T-helper 2 cell treated with Interferon-gamma antibody and Interleukin-4, amounts not matched to agents 5 μg/mL and 100 μg/mL, for 36 hours (primary cell): ENCODE measurements at regions not wholly inside any gene's neighbourhood (a gene's known extent, or its start where the extent isn't known, plus 50 kb on each side); places are given as distances from the start of the nearest gene placed in this dataset.

Experiments
- DNase-seq: peaks from one replicate; pipeline ENCODE4 v3.0.0; 2021; ENCODE audit warnings: low spot score
- H3K27ac Mint-ChIP-seq: one replicate; pipeline ENCODE4 v1.8.0; 2021; ENCODE audit warnings: mild to moderate bottlenecking, mixed read lengths
- H3K27me3 Mint-ChIP-seq: one replicate; pipeline ENCODE4 v1.8.0; 2021; ENCODE audit warnings: low read depth, mixed read lengths
- H3K36me3 Mint-ChIP-seq: one replicate; pipeline ENCODE4 v1.8.0; 2021; ENCODE audit warnings: low read depth, mixed read lengths
- H3K4me1 Mint-ChIP-seq: one replicate; pipeline ENCODE4 v1.8.0; 2021; ENCODE audit warnings: low read depth, mixed read lengths
- H3K4me3 Mint-ChIP-seq: one replicate; pipeline ENCODE4 v1.8.0; 2022; ENCODE audit warnings: mild to moderate bottlenecking, moderate library complexity, mixed read lengths
- H3K9me3 Mint-ChIP-seq: one replicate; pipeline ENCODE4 v1.8.0; 2021; ENCODE audit warnings: mixed read lengths

DNA sequence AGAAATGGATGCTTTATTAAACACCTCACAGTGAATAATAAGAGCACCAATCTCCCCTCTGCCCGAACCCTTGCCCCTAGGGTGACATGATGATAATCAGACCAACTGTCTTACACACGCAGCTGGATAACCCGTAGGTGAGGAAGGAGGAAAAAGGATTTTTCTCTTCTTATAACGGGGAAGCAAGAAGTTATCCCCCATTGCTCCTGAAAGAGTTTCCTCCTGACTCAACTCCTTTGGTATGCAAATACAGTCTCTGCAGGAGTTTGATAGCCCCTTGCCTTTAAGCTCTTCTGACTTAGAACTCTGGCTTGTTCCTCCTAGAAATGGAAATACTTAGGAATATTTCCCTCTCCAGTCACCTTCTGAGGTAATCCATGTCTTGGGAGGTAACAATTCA is 455.8 kb downstream of the TMEM135 start:
- Mint-ChIP-seq H3K4me1 (no peaks in the 10 kb centered on the region), H3K4me3 (no peak overlapping the region), H3K27me3 (no peaks in the 10 kb centered on the region), H3K9me3 (no peaks in the 10 kb centered on the region), H3K36me3 (no peaks in the 10 kb centered on the region), H3K27ac (no peak overlapping the region)
- no peak for DNase-seq

DNA sequence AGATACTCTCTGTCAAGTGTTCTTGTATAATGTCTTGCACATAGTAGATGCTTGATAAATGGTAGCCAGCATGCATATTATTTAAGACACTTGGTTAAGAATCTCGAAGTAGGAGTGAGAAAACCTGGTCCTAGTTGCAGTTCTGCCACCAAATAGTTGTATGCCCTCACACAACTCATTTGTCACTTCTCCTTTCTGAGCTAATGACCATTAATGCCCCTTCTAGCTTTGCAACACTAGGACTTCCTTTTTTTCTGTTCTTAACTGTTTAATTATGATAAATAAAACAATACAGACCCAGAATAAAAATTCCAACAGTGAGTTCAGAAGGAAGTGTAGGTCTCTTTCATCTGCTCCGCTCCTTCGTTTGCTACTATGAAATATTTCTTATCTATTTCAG is 453.6 kb downstream of the TMEM135 start:
- no peaks in the 10 kb centered on the region for H3K4me1 Mint-ChIP-seq
- no peak for DNase-seq
- no peak overlapping the region for H3K4me3 Mint-ChIP-seq
- no peaks in the 10 kb centered on the region for H3K27me3 Mint-ChIP-seq
- H3K9me3 Mint-ChIP-seq, result no peaks in the 10 kb centered on the region
- H3K27ac Mint-ChIP-seq, result no peak overlapping the region
- no peaks in the 10 kb centered on the region for H3K36me3 Mint-ChIP-seq

DNA sequence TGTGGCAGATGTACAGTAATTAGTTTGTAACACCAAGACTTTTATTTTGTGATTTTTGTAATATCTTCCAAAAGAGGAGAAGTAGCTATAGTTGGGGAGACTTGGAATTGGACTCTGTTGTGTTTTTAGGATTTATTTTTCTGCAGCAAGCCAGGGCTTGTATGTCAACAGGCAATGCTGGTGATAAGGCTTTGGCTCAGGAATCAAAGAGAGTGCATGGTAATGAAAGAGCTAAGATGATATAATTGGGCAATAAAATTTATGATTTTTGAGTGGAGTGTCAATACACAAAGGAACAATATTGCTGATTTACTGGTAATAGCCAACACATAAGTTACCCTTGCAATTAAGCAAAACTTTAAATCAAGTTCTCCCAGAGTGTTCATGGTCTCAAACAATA is 452.9 kb downstream of the TMEM135 start:
- Mint-ChIP-seq H3K9me3 (no peaks in the 10 kb centered on the region), H3K27me3 (no peaks in the 10 kb centered on the region), H3K36me3 (no peaks in the 10 kb centered on the region), H3K4me1 (no peaks in the 10 kb centered on the region), H3K27ac (no peak overlapping the region), H3K4me3 (no peak overlapping the region)
- DNase-seq, result no peak

DNA sequence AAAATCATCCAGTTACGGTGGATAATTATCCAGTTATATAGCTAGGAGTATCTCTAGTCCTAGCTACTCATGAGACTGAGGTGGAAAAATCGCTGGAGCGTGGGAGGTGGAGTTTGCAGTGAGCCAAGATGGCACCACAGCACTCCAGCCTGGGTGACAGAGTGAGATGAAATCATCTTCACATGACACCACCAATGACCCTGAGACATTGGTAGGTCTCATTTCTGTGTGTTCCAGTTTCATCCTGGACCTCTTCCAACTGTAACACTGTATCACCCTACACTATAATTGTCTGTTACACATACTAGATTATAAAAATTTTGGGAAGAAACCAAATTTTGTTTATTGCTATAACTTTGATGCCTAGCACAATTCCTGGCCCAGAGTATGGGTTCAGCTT is 446.8 kb downstream of the TMEM135 start:
- no peak for DNase-seq
- Mint-ChIP-seq H3K36me3 (no peaks in the 10 kb centered on the region), H3K27me3 (no peaks in the 10 kb centered on the region), H3K4me1 (no peaks in the 10 kb centered on the region), H3K4me3 (no peak overlapping the region), H3K9me3 (no peaks in the 10 kb centered on the region), H3K27ac (no peak overlapping the region)

DNA sequence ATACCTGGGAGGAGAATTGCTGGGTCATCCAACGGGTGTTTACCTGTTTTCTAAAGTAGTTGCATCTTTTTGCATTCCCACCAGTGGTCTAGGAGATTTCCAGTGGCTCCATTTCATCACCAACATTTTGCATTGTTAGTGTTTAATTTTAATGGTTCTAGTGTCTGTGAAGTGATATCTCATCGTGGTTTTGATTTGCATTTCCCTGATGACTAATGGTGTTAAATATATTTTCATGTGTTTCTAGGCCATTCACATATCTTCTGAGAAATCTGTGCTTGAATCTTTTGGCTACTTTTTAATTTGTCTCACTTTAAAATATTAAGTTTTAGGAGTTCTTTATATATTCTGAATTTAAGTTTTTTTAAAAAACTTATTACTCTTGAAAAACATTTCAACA is 439.6 kb downstream of the TMEM135 start:
- Mint-ChIP-seq H3K4me3 (no peak overlapping the region), H3K27ac (no peak overlapping the region), H3K4me1 (no peaks in the 10 kb centered on the region), H3K36me3 (no peaks in the 10 kb centered on the region), H3K9me3 (no peaks in the 10 kb centered on the region), H3K27me3 (no peaks in the 10 kb centered on the region)
- no peak for DNase-seq

DNA sequence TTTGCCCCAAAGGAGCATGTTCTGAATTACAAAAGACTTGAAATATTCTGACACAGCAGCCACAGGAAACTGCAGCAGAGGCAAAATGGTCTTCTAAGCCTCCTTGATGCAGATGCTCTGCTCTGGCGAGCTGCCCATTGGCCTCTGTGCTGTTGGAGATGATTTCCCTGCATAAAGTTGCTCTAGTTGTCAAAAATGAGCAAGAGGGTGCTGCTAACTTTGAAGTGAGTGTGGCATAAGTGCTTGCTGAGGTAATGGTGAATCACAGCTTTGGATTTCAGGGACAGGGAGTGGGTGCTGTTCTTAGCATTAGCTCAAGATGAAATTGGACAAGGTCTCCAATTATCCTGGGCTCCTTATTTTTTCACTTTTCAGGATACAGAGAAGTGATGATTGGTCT is 435.4 kb downstream of the TMEM135 start:
- Mint-ChIP-seq H3K27me3 (no peaks in the 10 kb centered on the region), H3K9me3 (no peaks in the 10 kb centered on the region), H3K4me3 (no peak overlapping the region), H3K27ac (no peak overlapping the region), H3K36me3 (no peaks in the 10 kb centered on the region), H3K4me1 (no peaks in the 10 kb centered on the region)
- no peak for DNase-seq

DNA sequence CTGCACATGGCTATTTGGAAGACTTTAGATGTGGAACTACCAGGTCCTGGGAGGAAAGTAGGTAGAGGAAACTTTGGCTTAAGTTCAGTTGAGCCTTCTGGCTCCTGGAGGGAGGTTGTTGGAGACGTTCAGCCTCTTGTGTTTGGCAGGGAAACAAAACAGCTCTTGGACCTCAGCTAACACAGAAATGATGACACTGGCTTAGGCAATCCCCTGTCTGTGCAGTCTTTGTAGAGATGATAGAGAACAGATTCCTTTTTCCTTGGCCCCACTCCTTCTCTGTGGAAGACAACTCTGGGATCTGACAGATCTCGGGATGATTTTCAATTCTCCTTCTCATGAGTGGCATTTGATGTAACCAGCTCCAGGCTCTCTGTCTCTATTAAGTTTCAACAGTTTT is 428.5 kb downstream of the TMEM135 start:
- H3K4me1 Mint-ChIP-seq, result no peaks in the 10 kb centered on the region
- no peaks in the 10 kb centered on the region for H3K9me3 Mint-ChIP-seq
- H3K27ac Mint-ChIP-seq, result no peak overlapping the region
- H3K4me3 Mint-ChIP-seq, result no peak overlapping the region
- no peaks in the 10 kb centered on the region for H3K36me3 Mint-ChIP-seq
- DNase-seq, result no peak
- H3K27me3 Mint-ChIP-seq, result no peaks in the 10 kb centered on the region

DNA sequence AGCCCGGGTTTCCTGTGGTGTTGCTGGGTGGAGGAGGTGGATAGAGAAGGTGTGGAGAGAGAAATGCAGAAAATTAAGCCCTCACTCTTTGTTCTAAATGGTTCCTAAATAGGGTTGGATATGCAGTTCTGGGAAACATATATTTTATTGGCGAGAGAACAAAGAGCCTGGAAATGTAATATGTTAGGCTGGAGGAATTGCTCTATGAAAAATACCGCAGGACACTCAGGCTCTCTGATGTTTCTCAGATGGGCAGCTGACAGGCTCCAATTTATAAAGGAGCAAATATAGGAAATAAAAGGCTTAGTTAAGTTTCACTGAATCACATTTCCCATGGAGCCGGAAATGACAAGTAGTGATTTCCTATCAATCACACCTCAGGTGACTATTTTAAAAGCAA is 428.0 kb downstream of the TMEM135 start:
- H3K36me3 Mint-ChIP-seq, result no peaks in the 10 kb centered on the region
- H3K4me3 Mint-ChIP-seq, result no peak overlapping the region
- H3K9me3 Mint-ChIP-seq, result no peaks in the 10 kb centered on the region
- H3K4me1 Mint-ChIP-seq, result no peaks in the 10 kb centered on the region
- DNase-seq, result no peak
- H3K27me3 Mint-ChIP-seq, result no peaks in the 10 kb centered on the region
- no peak overlapping the region for H3K27ac Mint-ChIP-seq

DNA sequence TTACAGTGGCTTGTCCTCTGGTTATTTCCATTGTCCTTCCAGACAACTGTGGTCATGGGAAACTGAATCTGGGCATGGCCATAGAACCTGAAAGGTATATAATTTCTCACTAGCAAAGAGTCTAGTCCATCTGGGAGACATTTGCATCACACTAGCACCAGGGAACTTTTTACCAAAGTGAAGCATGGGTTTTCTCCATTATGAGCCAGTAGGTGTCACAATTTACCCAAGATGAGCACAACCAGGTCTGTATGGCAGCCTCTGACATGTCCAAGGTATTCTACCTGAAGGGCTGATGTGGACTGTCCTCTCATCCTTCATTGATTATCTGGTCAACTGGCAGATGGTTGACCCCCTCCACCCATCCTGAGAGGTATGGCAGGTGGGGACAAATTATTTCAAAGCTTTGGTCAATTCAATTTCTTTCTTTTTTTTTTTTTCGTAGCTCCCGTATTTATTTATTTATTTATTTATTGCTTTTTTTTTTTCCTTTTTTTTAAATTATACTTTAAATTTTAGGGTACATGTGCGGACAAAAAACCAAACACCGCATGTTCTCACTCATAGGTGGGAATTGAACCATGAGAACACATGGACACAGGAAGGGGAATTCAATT is 425.9 kb downstream of the TMEM135 start:
- H3K27me3 Mint-ChIP-seq, result no peaks in the 10 kb centered on the region
- H3K27ac Mint-ChIP-seq, result no peak overlapping the region
- H3K36me3 Mint-ChIP-seq, result no peaks in the 10 kb centered on the region
- no peak overlapping the region for H3K4me3 Mint-ChIP-seq
- no peak for DNase-seq
- H3K4me1 Mint-ChIP-seq, result no peaks in the 10 kb centered on the region
- H3K9me3 Mint-ChIP-seq, result no peaks in the 10 kb centered on the region

DNA sequence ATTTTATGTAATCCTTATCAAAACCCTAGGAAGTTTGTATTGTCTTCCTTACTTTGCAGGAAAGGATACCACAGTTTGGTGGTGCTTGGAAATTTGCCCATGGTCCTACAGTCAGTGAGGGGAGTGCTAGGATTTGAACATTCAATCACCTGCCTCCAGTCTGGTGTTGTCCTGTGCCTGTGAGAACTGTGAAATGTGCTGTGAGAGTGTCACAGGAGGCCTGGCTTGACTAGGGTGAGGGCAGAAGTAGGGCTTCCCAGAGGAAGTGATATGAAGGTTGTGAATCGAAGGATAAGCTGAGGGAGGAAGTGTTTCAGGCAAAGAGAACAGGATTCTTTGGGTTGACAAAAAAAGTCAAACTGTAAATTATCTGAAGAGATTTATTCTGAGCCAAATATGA is 424.4 kb downstream of the TMEM135 start:
- Mint-ChIP-seq H3K9me3 (no peaks in the 10 kb centered on the region), H3K27ac (no peak overlapping the region), H3K4me3 (no peak overlapping the region)

DNA sequence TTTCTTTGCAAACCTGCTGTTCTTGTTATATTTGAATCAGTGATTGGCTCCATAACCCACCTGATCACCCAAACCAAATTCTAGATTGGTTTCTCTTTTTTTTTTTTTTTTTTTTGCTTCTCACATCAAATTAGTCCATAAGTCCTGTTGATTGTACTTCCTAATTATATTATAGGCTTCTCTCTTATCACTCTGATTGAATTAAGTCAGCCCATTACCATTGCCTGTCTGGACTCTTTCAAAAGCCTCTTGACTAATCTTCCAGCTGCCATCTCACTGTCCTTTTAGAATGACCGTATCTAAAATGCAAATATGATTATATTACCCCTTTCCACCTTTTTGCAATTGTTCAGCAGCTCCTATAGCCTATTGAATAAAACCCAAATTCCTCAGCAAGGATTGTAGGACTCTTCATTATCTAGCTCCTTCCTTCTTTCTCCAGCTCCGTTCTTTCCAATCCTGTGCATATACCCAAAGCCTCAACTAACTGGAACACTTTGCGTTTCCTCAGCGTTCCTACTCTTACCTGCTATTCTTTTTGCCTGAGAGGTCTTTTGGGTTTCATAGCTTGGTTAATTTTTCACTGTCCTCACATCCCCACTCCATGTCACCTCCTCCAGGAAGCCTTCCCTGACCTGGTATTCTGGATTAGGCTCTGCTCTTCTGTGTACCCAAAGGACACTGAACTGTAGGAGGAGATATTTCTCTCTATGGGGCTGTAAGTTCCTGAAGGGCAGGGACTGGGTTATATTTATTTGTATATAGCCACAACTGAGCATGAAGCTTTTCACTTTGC is 423.3 kb downstream of the TMEM135 start:
- DNase-seq, result no peak
- no peaks in the 10 kb centered on the region for H3K27me3 Mint-ChIP-seq
- H3K4me3 Mint-ChIP-seq, result no peak overlapping the region
- no peaks in the 10 kb centered on the region for H3K36me3 Mint-ChIP-seq
- no peaks in the 10 kb centered on the region for H3K9me3 Mint-ChIP-seq
- no peaks in the 10 kb centered on the region for H3K4me1 Mint-ChIP-seq
- no peak overlapping the region for H3K27ac Mint-ChIP-seq

More for the DNA sequence above, 424.4 kb downstream of the TMEM135 start:
- no peaks in the 10 kb centered on the region for H3K36me3 Mint-ChIP-seq
- no peaks in the 10 kb centered on the region for H3K27me3 Mint-ChIP-seq
- H3K4me1 Mint-ChIP-seq, result no peaks in the 10 kb centered on the region
- no peak for DNase-seq

DNA sequence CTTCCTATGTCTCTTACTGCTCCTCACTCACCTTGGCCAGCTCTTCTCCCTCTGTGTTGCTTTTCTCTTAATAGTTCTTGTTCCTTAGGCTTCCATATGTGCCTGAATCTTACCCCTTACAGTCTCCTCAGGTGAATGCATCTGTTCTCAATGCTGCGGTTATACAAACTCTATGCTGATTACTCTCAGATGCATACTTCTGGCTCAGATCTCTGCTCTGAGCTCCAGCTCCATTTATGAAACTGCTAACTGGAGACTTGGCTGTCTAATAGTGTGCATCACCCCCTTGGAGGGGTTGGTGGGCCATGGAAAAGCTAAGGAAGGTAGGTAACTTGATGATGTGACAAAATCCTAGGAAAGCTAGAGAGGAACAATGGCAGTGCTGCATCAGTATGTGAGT is 422.5 kb downstream of the TMEM135 start:
- no peak for DNase-seq
- Mint-ChIP-seq H3K27ac (no peak overlapping the region), H3K4me3 (no peak overlapping the region), H3K9me3 (no peaks in the 10 kb centered on the region), H3K4me1 (no peaks in the 10 kb centered on the region), H3K36me3 (no peaks in the 10 kb centered on the region), H3K27me3 (no peaks in the 10 kb centered on the region)

DNA sequence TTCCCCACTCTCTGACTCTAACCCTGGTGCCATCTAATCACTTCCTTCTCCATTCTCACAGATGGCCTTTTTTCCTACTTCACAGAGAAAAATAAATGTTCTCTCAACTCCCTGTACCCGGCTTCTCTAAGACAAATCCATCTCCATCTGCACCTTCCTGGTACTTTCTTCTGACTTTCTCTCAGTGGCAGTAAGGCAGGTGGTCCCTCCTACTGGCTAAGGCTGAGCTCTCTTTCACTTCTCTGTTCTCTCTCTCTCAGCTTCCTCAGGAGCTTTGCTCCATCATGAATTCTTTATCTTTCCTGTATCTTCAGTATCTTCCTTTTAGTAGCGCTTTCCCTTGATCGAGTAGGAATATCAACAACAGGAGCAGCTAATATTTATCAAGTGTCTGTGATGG is 421.6 kb downstream of the TMEM135 start:
- H3K9me3 Mint-ChIP-seq, result no peaks in the 10 kb centered on the region
- H3K4me3 Mint-ChIP-seq, result no peak overlapping the region
- H3K4me1 Mint-ChIP-seq, result no peaks in the 10 kb centered on the region
- no peak for DNase-seq
- H3K27me3 Mint-ChIP-seq, result no peaks in the 10 kb centered on the region
- no peaks in the 10 kb centered on the region for H3K36me3 Mint-ChIP-seq
- no peak overlapping the region for H3K27ac Mint-ChIP-seq

DNA sequence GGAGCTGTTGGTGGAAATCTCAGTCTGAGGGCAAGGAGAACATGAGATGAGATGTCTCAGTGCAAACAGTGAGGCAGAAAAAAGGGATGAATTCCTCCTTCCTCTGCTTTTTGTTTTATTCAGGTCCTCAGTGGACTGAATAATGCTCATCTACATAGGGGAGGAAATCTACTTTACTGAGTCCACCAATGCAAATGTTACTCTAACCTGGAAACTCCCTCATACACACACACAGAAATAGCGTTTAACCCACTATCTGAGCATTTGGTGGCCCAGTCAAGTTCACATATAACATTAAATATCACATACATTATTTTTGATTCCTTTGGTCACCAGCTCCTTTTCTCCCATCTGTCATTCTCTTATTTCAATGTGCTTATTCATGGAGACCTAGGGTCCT is 418.8 kb downstream of the TMEM135 start:
- Mint-ChIP-seq H3K4me3 (no peak overlapping the region), H3K36me3 (no peaks in the 10 kb centered on the region), H3K4me1 (no peaks in the 10 kb centered on the region), H3K27me3 (no peaks in the 10 kb centered on the region), H3K27ac (no peak overlapping the region), H3K9me3 (no peaks in the 10 kb centered on the region)
- no peak for DNase-seq

DNA sequence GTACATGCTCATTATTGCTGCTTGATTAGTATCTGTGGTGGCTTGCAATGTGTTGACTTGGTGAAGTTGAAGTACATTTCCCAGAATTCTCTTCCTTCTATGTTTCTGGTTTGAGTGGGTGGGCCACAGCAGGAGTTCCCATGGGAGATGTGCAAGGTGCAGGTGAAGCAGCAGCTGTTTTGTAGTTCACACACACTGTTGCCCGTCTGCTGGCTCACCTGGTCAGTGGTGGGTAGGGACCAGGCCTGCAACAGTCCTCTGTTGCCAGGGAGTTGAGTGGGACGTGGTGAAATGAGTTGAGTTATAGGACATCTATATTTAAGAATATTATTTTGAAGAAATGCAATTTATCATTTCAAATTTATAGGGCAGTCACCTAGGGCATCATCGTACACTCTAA is 417.4 kb downstream of the TMEM135 start:
- Mint-ChIP-seq H3K9me3 (no peaks in the 10 kb centered on the region), H3K27me3 (no peaks in the 10 kb centered on the region), H3K27ac (no peak overlapping the region), H3K4me1 (no peaks in the 10 kb centered on the region), H3K36me3 (no peaks in the 10 kb centered on the region), H3K4me3 (no peak overlapping the region)
- no peak for DNase-seq
